ENCODE measurements at regions not wholly inside any gene's neighbourhood (a gene's known extent, or its start where the extent isn't known, plus 50 kb on each side); places are given as distances from the start of the nearest gene placed in this dataset.
"Not testable (repeated sequence)": the region's sequence is repeated elsewhere in the genome, so short reads cannot be mapped to it uniquely, and the experiment has no call there.

DNA sequence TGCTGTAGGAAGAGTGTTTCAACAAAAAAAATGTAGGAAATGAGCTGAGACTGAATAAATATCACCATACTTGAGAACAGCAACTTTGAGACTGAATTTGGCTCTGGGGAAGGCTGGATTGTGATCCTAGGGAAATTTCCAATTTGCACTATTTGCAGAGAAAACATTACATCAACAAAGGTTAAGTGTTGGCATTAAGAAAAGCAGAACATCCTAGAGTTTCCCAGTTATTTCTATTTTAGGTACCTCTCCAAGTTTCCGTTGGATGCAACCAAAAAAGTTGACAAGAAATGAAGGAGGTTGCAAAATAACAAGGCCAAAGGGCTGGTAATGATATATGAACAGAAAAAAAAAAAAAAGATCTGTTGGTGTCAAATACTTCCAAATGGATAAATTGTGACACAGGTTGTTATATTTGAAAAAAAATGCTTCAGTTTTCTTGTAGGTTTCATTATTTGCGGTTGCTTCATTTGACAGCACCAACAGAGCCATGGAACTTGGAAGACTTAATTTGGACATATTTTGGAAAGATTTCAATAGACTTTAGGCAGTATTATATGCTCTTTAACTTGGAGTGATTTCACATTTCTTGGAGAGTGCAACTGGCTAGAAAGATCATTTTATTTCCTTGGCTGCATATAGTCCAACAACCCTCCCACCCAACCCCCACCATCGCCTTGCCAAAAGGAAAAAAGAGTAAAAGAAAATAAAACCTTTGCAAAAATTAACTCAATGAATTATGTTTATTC is 230.8 kb downstream of the ZNF608 start:
- H3K4me3 ChIP-seq (ENCODE audit: low read length), result no peak overlapping the region
- no peak overlapping the region for H3K9ac ChIP-seq (ENCODE audit: low read length)
- no peaks in the 10 kb centered on the region for H3K27me3 ChIP-seq (ENCODE audit: control insufficient read depth, insufficient read depth, low read length)
- H3K36me3 ChIP-seq (ENCODE audit: control insufficient read depth, insufficient read depth, low read length), result no peaks in the 10 kb centered on the region
- peaks cover 10% of the 10 kb centered on the region for H3K4me1 ChIP-seq (ENCODE audit: control insufficient read depth, insufficient read depth, low read length)
- H3K27ac ChIP-seq (ENCODE audit: low read depth, low read length), result no peak overlapping the region

DNA sequence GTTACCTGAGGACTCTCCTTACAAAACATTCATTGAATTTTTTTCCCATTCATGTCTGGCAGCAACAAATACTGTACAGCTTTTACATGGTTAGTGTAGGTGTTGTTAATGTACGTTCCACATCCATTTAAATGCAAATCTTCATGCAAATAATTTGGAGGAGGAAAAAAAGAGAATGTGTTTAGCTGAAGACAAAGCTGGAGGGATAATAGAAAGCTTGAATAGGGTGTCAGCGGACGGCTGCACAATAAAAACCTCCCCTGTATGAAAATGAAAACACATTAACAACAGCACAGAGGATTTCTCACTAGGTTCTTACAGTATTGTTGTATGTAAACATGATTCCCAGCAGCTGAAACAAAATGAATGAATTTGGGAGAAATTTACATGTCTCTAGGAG is 231.5 kb downstream of the ZNF608 start:
- H3K4me1 ChIP-seq (ENCODE audit: control insufficient read depth, insufficient read depth, low read length), result peaks cover 10% of the 10 kb centered on the region
- H3K9ac ChIP-seq (ENCODE audit: low read length), result no peak overlapping the region
- no peak overlapping the region for H3K27ac ChIP-seq (ENCODE audit: low read depth, low read length)
- no peak overlapping the region for H3K4me3 ChIP-seq (ENCODE audit: low read length)
- no peaks in the 10 kb centered on the region for H3K27me3 ChIP-seq (ENCODE audit: control insufficient read depth, insufficient read depth, low read length)
- H3K36me3 ChIP-seq (ENCODE audit: control insufficient read depth, insufficient read depth, low read length), result no peaks in the 10 kb centered on the region

DNA sequence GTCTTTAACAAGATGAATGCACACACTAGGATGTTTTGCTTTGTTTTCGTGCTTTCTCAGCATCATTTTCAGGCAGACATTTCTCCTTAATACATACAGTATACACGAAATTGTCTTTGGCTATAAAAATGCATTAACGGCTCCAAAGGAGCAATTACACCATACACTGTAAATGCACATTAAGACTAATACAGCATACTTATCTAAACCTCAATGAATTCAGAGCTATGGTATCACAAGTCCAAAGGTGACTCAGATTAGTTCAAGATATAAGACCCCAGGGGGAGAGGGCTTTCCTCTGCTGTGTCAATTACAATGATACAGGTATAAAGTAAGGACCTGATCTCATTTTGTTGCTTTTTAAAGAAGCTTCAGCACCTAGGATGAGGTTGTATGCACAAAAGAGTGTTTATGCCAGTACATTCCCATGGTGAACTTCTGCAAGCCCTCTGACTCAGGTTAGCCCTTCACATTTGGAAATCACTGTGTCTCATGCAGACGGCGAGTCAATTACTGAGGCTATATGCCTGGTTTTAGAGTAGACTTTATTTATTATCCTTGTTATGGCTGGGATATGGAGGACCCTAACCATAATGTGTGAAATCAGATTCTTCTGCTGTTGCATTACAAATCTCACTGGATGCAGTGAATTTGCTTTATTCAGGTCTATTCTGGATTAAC is 233.3 kb downstream of the ZNF608 start:
- H3K4me3 ChIP-seq (ENCODE audit: low read length), result no peak overlapping the region
- no peak overlapping the region for H3K9ac ChIP-seq (ENCODE audit: low read length)
- H3K4me1 ChIP-seq (ENCODE audit: control insufficient read depth, insufficient read depth, low read length), result peaks cover 5% of the 10 kb centered on the region
- H3K27ac ChIP-seq (ENCODE audit: low read depth, low read length), result no peak overlapping the region
- no peaks in the 10 kb centered on the region for H3K27me3 ChIP-seq (ENCODE audit: control insufficient read depth, insufficient read depth, low read length)
- no peaks in the 10 kb centered on the region for H3K36me3 ChIP-seq (ENCODE audit: control insufficient read depth, insufficient read depth, low read length)

DNA sequence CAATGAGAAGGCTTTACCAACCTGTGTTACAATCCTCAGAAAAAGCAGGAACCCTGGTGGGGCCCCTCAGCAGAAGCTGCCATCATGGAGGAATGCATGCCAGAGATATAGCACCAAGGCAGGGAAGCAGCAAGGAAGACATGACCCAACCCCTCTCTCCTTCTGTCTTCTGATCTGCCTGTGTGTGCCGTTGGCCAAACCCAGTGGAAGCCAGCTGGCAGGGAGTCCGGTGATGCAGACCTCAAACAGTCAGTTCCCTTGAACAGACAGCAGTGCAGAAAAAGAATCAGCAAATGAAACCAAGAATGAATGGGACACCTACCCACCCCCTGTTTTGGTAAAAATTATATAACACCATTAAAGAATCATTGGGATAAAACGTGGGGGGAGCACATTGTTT is 234.2 kb downstream of the ZNF608 start:
- Histone ChIP-seq H3K27ac (ENCODE audit: low read depth, low read length) (no peak overlapping the region), H3K4me3 (ENCODE audit: low read length) (no peak overlapping the region), H3K9ac (ENCODE audit: low read length) (no peak overlapping the region), H3K4me1 (ENCODE audit: control insufficient read depth, insufficient read depth, low read length) (peaks cover 5% of the 10 kb centered on the region), H3K27me3 (ENCODE audit: control insufficient read depth, insufficient read depth, low read length) (no peaks in the 10 kb centered on the region), H3K36me3 (ENCODE audit: control insufficient read depth, insufficient read depth, low read length) (no peaks in the 10 kb centered on the region)

DNA sequence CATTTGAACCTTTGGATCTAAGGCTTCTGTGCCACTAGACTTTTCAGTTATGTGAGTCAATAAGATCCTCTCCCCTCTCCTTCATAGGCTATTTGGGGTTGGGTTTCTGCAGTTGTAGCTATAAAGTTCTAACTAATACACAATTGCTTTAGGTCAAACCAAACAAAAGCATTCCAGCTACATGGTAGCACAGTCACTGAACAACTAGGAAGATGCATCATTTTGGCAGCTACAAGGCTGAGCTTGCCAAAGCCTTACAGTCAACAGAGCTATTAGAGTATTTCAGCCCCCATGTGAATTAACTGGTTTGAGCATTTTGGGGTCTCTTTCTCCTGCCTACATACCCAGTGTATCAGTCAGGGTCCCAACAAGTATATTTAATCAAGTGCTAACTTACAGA is 234.6 kb downstream of the ZNF608 start:
- no peaks in the 10 kb centered on the region for H3K36me3 ChIP-seq (ENCODE audit: control insufficient read depth, insufficient read depth, low read length)
- no peak overlapping the region for H3K9ac ChIP-seq (ENCODE audit: low read length)
- no peaks in the 10 kb centered on the region for H3K27me3 ChIP-seq (ENCODE audit: control insufficient read depth, insufficient read depth, low read length)
- peaks cover 5% of the 10 kb centered on the region for H3K4me1 ChIP-seq (ENCODE audit: control insufficient read depth, insufficient read depth, low read length)
- H3K4me3 ChIP-seq (ENCODE audit: low read length), result no peak overlapping the region
- H3K27ac ChIP-seq (ENCODE audit: low read depth, low read length), result no peak overlapping the region

DNA sequence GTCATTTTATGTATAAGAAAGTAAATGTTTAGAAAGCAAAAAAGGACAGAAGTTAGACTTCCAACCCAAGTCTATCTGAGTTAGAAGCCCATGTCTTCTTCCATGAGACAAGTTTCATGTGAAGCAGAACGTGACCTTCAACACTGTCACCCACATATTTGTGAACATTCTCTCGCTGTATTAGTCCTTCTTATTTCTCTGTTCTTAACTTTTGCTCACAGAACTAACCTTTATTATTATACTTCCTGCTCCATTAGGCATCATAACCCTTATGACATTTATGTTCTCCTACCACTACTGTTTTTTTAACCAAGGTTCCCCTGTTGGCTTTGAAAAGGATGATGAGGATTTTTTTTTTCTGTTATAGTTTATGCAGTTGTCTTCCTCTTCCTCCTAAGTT is 238.8 kb downstream of the ZNF608 start:
- H3K27ac ChIP-seq (ENCODE audit: low read depth, low read length), result no peak overlapping the region
- no peak overlapping the region for H3K4me3 ChIP-seq (ENCODE audit: low read length)
- H3K27me3 ChIP-seq (ENCODE audit: control insufficient read depth, insufficient read depth, low read length), result no peaks in the 10 kb centered on the region
- H3K36me3 ChIP-seq (ENCODE audit: control insufficient read depth, insufficient read depth, low read length), result no peaks in the 10 kb centered on the region
- peaks cover 5% of the 10 kb centered on the region for H3K4me1 ChIP-seq (ENCODE audit: control insufficient read depth, insufficient read depth, low read length)
- H3K9ac ChIP-seq (ENCODE audit: low read length), result no peak overlapping the region

DNA sequence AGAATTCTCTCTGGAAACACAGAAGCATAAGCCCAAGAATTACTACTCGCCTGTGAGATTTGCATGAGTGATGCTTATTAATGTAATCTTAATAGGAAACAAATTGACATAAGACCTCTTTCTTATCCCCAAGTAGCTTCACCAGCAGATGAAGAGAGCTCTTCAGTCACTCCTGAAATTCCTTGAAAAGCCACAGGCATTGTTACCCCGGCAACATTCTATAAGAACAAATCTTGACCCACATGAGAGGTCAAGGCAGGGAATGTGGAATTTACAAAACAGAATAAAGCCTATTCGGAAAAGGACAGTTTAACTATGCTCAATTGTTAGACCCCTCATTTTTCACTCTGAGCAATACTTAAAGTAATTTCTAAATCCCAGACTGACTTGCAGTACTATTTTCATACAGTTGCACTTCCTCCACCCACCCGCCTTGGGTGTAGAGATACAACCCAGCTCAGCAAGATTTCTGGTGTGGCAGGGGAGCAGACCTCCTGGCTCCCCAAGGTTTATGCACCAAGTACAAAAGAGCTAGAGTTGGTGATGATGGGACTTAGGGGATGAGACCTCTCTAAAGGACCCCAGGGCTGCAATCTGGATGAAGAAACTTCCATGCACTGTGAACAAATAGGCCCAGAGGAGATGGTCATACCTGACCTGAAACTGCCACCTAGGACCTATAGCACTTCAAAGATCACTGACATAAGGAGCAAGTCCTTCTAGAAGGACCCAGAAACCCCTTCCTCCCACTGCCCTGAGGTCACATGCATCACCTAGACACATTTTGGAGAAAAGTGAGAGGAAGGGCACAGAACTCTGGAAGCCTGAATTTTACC is 242.1 kb downstream of the ZNF608 start:
- H3K4me3 ChIP-seq (ENCODE audit: low read length), result no peak overlapping the region
- H3K9ac ChIP-seq (ENCODE audit: low read length), result no peak overlapping the region
- no peaks in the 10 kb centered on the region for H3K4me1 ChIP-seq (ENCODE audit: control insufficient read depth, insufficient read depth, low read length)
- no peaks in the 10 kb centered on the region for H3K27me3 ChIP-seq (ENCODE audit: control insufficient read depth, insufficient read depth, low read length)
- H3K27ac ChIP-seq (ENCODE audit: low read depth, low read length), result no peak overlapping the region
- H3K36me3 ChIP-seq (ENCODE audit: control insufficient read depth, insufficient read depth, low read length), result no peaks in the 10 kb centered on the region

DNA sequence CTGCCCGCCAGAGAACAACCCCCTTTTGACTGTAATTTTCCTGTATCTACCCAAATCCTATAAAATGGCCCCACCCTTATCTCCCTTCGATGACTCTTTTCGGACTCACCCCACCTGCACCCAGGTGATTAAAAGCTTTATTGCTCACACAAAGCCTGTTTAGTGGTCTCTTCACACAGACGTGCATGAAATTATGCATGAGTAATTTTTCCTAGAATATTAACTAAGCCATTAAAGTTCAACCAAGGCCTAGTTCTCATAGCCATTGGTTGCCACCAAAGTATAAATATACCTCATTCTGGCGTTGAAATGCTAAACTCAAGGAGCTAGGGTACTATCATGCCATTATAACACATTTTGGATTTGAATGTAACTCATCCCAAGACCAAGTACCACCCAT is 243.9 kb downstream of the ZNF608 start:
- H3K9ac ChIP-seq (ENCODE audit: low read length), result no peak overlapping the region
- H3K27ac ChIP-seq (ENCODE audit: low read depth, low read length), result no peak overlapping the region
- no peaks in the 10 kb centered on the region for H3K27me3 ChIP-seq (ENCODE audit: control insufficient read depth, insufficient read depth, low read length)
- H3K4me1 ChIP-seq (ENCODE audit: control insufficient read depth, insufficient read depth, low read length), result no peaks in the 10 kb centered on the region
- no peak overlapping the region for H3K4me3 ChIP-seq (ENCODE audit: low read length)
- H3K36me3 ChIP-seq (ENCODE audit: control insufficient read depth, insufficient read depth, low read length), result no peaks in the 10 kb centered on the region

DNA sequence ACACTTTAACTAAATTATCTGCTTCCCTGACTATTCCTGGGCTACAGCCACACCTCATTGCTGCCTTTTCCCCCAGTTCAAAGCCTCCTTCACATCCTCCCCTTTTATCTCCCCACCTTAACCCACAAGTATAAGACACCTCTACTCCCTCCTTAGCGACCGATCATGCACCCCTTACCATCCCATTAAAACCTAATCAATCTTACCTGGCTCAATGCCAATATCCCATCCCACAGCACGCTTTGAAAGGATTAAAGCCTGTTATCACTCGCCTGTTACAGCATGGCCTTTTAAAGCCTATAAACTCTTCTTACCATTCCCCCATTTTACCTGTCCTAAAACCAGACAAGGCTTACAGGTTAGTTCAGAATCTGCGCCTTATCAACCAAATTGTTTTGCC is 246.6 kb downstream of the ZNF608 start:
- H3K4me1 ChIP-seq (ENCODE audit: control insufficient read depth, insufficient read depth, low read length); H3K9ac ChIP-seq (ENCODE audit: low read length); H3K27ac ChIP-seq (ENCODE audit: low read depth, low read length); H3K36me3 ChIP-seq (ENCODE audit: control insufficient read depth, insufficient read depth, low read length); H3K27me3 ChIP-seq (ENCODE audit: control insufficient read depth, insufficient read depth, low read length); H3K4me3 ChIP-seq (ENCODE audit: low read length): not testable (repeated sequence)

DNA sequence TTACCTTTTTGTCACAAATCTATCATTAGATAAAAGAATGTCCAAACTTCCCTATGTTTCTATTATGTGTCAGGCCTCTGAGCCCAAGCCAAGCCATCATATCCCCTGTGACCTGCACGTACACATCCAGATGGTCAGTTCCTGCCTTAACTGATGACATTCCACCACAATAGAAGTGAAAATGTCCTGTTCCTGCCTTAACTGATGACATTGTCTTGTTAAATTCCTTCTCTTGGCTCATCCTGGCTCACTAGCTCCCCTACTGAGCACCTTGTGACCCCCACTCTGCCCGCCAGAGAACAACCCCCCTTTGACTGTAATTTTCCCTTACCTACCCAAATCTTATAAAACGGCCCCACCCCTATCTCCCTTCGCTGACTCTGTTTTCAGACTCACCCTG is 249.5 kb downstream of the ZNF608 start:
- not testable (repeated sequence) for H3K27ac ChIP-seq (ENCODE audit: low read depth, low read length); H3K27me3 ChIP-seq (ENCODE audit: control insufficient read depth, insufficient read depth, low read length); H3K4me1 ChIP-seq (ENCODE audit: control insufficient read depth, insufficient read depth, low read length)

DNA sequence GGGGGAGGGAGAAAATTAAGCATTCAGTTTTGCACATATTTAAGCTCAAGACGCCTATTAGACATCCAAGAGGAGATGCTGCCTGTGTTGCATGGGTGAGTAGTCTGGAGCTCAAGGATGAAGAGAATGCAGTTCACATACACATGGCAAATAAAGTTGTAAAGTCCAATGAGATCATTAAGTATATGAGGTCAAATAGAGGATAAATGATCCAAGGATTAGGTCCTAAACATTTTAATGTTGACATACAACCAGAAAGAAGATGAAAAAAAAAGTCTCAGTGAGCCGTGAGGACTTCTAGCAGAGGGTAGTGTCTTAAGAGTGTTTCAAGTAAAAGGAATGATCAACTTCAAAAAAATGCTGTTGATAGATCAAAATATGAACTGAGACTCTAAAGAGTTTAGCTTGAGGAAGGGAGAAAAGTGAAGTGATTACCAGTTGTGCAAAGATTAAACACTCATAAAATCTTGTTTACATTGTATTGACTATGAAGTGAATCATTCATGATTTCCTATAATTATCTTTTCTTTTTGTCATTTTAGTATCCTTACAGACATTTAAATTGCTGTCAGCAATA is 251.8 kb downstream of the ZNF608 start:
- Histone ChIP-seq H3K9ac (ENCODE audit: low read length) (no peak overlapping the region), H3K4me1 (ENCODE audit: control insufficient read depth, insufficient read depth, low read length) (no peaks in the 10 kb centered on the region), H3K36me3 (ENCODE audit: control insufficient read depth, insufficient read depth, low read length) (no peaks in the 10 kb centered on the region), H3K27ac (ENCODE audit: low read depth, low read length) (no peak overlapping the region), H3K4me3 (ENCODE audit: low read length) (no peak overlapping the region), H3K27me3 (ENCODE audit: control insufficient read depth, insufficient read depth, low read length) (no peaks in the 10 kb centered on the region)

More for the DNA sequence above, 249.5 kb downstream of the ZNF608 start:
- not testable (repeated sequence) for H3K9ac ChIP-seq (ENCODE audit: low read length); H3K36me3 ChIP-seq (ENCODE audit: control insufficient read depth, insufficient read depth, low read length); H3K4me3 ChIP-seq (ENCODE audit: low read length)

DNA sequence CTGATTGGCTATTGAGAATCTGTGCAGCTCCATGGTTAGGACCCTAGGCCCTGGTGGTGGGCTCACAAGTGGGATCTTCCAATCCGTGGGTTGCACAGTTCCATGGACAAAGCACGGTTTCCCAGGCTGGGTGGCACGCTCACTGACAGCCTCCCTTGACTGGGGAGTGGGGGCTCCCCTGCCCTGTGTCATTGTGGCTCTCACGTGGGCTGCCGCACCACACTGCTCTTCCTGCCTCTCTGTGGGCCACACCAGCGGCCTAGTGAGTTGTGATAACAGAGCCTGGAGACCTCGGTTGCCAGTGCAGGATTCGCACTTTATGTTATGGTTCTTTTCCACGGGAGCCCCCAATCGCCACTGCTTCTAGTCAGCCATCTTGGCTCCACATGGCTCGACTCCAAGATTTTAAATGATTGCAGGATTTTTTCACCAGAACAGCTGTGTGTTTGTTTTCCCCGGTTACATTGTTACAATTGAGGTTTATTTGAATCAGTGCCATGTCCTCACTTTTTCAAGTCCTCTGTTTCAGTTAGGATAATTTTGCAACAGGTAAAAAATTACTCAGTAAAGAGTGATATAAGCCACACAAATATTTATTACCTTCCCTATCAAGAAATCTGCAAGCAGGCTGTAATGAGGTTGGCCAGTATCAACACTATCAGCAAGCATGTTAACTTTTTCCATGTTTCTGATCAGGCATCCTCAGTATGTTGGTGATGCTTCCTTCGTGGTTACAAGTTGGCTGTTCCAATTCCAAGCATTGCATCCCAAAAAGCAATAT is 253.8 kb downstream of the ZNF608 start:
- no peaks in the 10 kb centered on the region for H3K4me1 ChIP-seq (ENCODE audit: control insufficient read depth, insufficient read depth, low read length)
- H3K27ac ChIP-seq (ENCODE audit: low read depth, low read length), result no peak overlapping the region
- H3K9ac ChIP-seq (ENCODE audit: low read length), result no peak overlapping the region
- H3K36me3 ChIP-seq (ENCODE audit: control insufficient read depth, insufficient read depth, low read length), result no peaks in the 10 kb centered on the region
- no peaks in the 10 kb centered on the region for H3K27me3 ChIP-seq (ENCODE audit: control insufficient read depth, insufficient read depth, low read length)
- H3K4me3 ChIP-seq (ENCODE audit: low read length), result no peak overlapping the region

All from rectal smooth muscle tissue (tissue), 1 donor.